ENCODE measurements at regions not wholly inside any gene's neighbourhood (a gene's known extent, or its start where the extent isn't known, plus 50 kb on each side); places are given as distances from the start of the nearest gene placed in this dataset.

DNA sequence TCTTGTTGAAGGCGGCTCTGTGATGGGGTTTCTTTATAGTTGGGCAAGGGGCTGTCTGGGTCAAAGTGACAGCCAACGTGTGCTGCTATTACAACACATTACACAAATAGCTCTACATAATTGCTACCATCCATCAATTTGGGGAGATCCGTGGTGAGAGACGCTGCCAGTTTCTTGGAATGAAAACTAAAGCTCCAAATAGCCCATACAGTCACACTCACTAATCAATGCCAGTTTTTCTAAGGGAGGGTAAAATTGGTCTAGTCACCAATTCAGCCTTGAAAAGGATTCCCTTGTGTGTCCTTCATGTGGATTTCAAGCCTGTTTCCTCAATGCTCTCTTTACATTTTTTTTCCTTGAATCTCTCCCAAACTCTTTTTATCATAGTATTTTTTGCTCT, 343.3 kb upstream of the KLF4 start:
- TF ChIP-seq CTCF (IDR thresholded peaks at IDR 0.05): no peak
- TF ChIP-seq ZFX (IDR thresholded peaks at IDR 0.05; ENCODE audit: borderline replicate concordance): no peak

Data from 22Rv1 (cell line).